ENCODE measurements at regions not wholly inside any gene's neighbourhood (a gene's known extent, or its start where the extent isn't known, plus 50 kb on each side); places are given as distances from the start of the nearest gene placed in this dataset.

GRCh38 chr3:15973414-15973813 is 175.6 kb upstream of the ANKRD28 start:
- TF ChIP-seq POLR2A (IDR thresholded peaks at IDR 0.05; ENCODE audit: low read depth, low read length), result no peak
- TF ChIP-seq TAF1 (IDR thresholded peaks at IDR 0.05; ENCODE audit: borderline replicate concordance, low read depth, low read length), result no peak
